Activated naive CD4-positive, alpha-beta T cell treated with anti-CD3 and anti-CD28 coated beads, Interleukin-2, amount 50 U/mL, for 72 hours (primary cell): ENCODE measurements at regions not wholly inside any gene's neighbourhood (a gene's known extent, or its start where the extent isn't known, plus 50 kb on each side); places are given as distances from the start of the nearest gene placed in this dataset.
"Not testable (repeated sequence)": the region's sequence is repeated elsewhere in the genome, so short reads cannot be mapped to it uniquely, and the experiment has no call there.

ENCODE experiments used
- ATAC-seq, 2 donors: fragments of 150-1000 bp; cut with Tn5 transposase; 2 replicates each; pipeline ENCODE4 v1.10.0; 2021; ENCODE audit warnings: mild to moderate bottlenecking in 2 of 2, moderate library complexity in 2 of 2
- DNase-seq, 2 donors: peaks; one replicate each; pipeline ENCODE4 v3.0.0; 2021 to 2022; ENCODE audit warnings: low spot score in 2 of 2
- H3K27ac Mint-ChIP-seq, 2 donors: one replicate each; pipeline ENCODE4 v1.8.0; 2022; ENCODE audit warnings: mild to moderate bottlenecking in 2 of 2, mixed read lengths in 2 of 2
- H3K36me3 Mint-ChIP-seq, 2 donors: one replicate each; pipeline ENCODE4 v1.8.0; 2022; ENCODE audit warnings: mixed read lengths in 2 of 2
- H3K9me3 Mint-ChIP-seq, 2 donors: one replicate each; pipeline ENCODE4 v1.8.0; 2022; ENCODE audit warnings: mixed read lengths in 2 of 2

DNA sequence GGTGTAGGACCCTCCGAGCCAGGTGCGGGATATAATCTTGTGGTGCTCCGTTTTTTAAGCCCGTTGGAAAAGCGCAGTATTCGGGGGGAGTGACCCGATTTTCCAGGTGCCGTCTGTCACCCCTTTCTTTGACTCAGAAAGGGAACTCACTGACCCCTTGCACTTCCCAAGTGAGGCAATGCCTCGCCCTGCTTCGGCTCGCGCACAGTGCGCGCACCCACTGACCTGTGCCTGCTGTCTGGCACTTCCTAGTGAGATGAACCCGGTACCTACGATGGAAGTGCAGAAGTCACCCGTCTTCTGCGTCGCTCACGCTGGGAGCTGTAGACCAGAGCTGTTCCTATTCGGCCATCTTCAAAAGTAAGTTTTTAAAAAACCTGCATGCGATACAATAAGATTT, 362.1 kb downstream of the HS3ST1 start:
- H3K36me3 Mint-ChIP-seq, ATAC-seq, DNase-seq, H3K27ac Mint-ChIP-seq, H3K9me3 Mint-ChIP-seq: not testable (repeated sequence)

GRCh38 chr4:11060637-11061036, 368.1 kb downstream of the HS3ST1 start:
- ATAC-seq, DNase-seq, H3K36me3 Mint-ChIP-seq, H3K27ac Mint-ChIP-seq: not testable (repeated sequence)
- H3K9me3 Mint-ChIP-seq: peaks cover 11 to 13% of the 10 kb centered on the region in 2 donors

DNA sequence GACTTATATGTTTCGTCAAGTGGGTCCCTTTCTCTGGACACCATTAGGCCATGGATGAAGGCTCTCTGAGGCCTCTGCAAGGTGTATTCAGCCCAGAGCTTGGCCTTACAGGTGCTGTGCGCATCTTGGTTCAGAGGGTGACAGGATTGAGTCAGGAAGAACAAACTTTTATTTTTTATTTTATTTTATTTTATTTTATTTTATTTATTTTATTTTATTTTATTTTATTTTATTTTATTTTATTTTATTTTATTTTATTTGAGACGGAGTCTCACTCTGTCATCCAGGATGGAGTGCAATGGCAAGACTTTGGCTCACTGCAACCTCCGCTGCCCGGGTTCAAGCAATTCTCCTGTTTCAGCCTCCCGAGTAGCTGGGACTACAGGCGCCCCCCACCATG, 370.4 kb upstream of the CLNK start:
- not testable (repeated sequence) for DNase-seq, H3K27ac Mint-ChIP-seq, ATAC-seq, H3K36me3 Mint-ChIP-seq
- H3K9me3 Mint-ChIP-seq: peaks cover 11 to 13% of the 10 kb centered on the region in 2 donors

DNA sequence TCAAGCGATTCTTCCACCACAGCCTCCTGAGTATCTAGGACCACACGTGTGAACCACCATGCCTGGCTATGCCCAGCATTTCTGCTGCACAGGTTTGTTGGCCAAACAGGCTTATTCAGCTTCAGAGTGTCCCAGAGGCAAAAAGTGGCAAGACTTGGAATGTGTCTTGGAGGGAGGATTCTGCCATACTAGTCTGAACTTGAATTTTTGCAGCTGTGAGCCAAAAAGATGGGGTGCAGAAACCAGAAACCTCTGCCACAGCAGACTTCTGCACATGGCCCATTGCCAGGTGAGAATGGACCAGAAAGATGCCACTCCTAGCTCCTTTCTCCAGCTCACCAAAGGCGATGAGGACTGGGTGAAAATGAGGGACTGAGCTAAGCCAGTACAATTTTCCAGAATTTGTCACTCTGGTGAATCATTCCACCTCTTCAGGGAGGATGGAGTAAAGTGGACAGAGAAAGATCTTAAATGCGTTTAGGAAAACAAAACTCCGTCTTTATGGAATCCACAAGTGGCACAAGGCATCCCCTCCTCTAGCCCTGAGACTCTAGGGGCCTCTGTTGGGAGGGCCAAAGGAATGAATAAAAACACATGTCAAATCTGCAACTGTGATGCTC, 369.1 kb upstream of the CLNK start:
- Mint-ChIP-seq H3K36me3 (no peaks in the 10 kb centered on the region), H3K9me3 (peaks cover under 1 to 3% of the 10 kb centered on the region in 2 donors), H3K27ac (no peak overlapping the region)
- DNase-seq: no peak
- no peak for ATAC-seq

- H3K9me3 Mint-ChIP-seq: peaks cover 5% of the 10 kb centered on the region in 2 donors
- ATAC-seq (no peak), DNase-seq (no peak)
- peaks cover 0 to 6% of the 10 kb centered on the region in 2 donors for H3K36me3 Mint-ChIP-seq
- H3K27ac Mint-ChIP-seq: no peak overlapping the region
These were observed 366.6 kb upstream of the CLNK start for GRCh38 chr4:11051181-11051580.

GRCh38 chr4:11050766-11051165, 366.2 kb upstream of the CLNK start:
- ATAC-seq (no peak), DNase-seq (no peak)
- Mint-ChIP-seq H3K27ac (no peak overlapping the region), H3K9me3 (peaks cover 9% of the 10 kb centered on the region in 2 donors), H3K36me3 (peaks cover 0 to 6% of the 10 kb centered on the region in 2 donors)

- peaks cover 11 to 15% of the 10 kb centered on the region in 2 donors for H3K9me3 Mint-ChIP-seq
- ATAC-seq (no peak), DNase-seq (no peak)
These were observed 364.4 kb upstream of the CLNK start for GRCh38 chr4:11049001-11049400.

GRCh38 chr4:11042760-11043159, 358.2 kb upstream of the CLNK start:
- no peak overlapping the region for H3K27ac Mint-ChIP-seq

More at GRCh38 chr4:11049001-11049400, 364.4 kb upstream of the CLNK start:
- peaks cover 5 to 6% of the 10 kb centered on the region in 2 donors for H3K36me3 Mint-ChIP-seq
- H3K27ac Mint-ChIP-seq: no peak overlapping the region

GRCh38 chr4:11039634-11040131, 355.1 kb upstream of the CLNK start:
- DNase-seq (no peak), ATAC-seq (no peak)
- H3K36me3 Mint-ChIP-seq: no peaks in the 10 kb centered on the region
- no peak overlapping the region for H3K27ac Mint-ChIP-seq
- H3K9me3 Mint-ChIP-seq: no peaks in the 10 kb centered on the region

More at GRCh38 chr4:11042760-11043159, 358.2 kb upstream of the CLNK start:
- DNase-seq (no peak), ATAC-seq (no peak)
- Mint-ChIP-seq H3K36me3 (peaks cover 5 to 6% of the 10 kb centered on the region in 2 donors), H3K9me3 (peaks cover 11 to 15% of the 10 kb centered on the region in 2 donors)

- no peaks in the 10 kb centered on the region for H3K36me3 Mint-ChIP-seq
- H3K9me3 Mint-ChIP-seq: no peaks in the 10 kb centered on the region
- ATAC-seq (no peak), DNase-seq (no peak)
- no peak overlapping the region for H3K27ac Mint-ChIP-seq
These were observed 354.4 kb upstream of the CLNK start for GRCh38 chr4:11038926-11039325.

- Mint-ChIP-seq H3K9me3 (no peaks in the 10 kb centered on the region), H3K27ac (no peak overlapping the region), H3K36me3 (no peaks in the 10 kb centered on the region)
- DNase-seq: no peak
- no peak for ATAC-seq
These were observed 353.1 kb upstream of the CLNK start for GRCh38 chr4:11037637-11038036.

GRCh38 chr4:11028334-11028733, 343.8 kb upstream of the CLNK start:
- ATAC-seq (no peak), DNase-seq (no peak)
- Mint-ChIP-seq H3K36me3 (no peaks in the 10 kb centered on the region), H3K27ac (no peak overlapping the region), H3K9me3 (peaks cover 5% of the 10 kb centered on the region in 2 donors)

DNA sequence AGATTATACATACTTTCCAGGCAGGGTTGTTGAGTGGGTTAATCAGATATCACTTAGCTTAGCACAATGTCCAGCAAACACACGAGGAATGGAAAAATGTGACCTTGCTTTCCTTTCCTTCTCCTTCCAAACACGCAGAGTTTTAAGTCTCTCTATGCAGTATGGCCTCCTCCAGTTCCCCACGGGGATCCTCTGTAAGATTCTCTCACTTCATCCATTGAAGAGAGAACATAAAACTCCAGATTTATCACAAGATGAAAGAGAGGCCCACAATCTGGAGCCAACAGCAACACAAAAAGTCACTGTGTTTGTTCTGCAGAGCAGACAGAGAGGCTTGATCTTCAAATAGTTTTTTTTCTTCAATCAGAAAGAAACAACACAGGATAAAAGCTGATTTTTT, 336.8 kb upstream of the CLNK start:
- ATAC-seq (no peak), DNase-seq (no peak)
- Mint-ChIP-seq H3K27ac (no peak overlapping the region), H3K9me3 (no peaks in the 10 kb centered on the region), H3K36me3 (no peaks in the 10 kb centered on the region)

DNA sequence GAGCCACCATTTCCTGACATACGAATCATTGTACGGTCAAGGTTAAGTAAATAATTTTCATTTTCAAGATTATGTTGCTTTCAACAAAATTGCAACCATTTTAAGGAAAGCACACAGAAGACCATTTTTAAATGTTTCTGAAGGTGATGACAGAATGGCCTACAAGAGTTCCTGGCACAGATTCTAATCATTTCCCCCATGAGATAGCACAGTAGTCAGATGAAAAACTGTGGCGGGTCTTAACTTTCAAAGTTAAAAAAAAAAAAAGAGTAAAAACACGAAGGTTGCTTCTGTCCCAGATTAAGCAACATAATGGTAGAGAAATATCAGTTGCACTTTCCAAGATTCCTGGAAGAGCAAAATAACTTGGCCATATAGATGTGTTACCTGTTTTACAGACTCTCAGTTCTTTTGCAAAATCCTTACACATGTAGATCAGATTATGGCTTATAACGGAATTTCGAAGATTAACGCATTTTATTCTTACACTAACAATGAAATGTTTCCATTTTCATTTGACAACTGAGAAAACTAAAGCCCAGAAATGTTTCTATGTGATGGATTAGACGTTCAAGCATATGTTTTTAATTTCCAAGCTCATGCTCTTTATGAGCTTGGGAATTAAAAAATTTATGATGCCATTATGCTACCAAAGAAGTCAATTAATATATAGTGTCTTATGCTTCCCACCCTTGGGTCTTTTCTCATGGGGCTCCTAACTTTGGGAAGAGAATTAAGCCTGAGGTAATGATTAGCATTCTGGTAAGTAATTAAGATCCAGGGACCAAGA, 335.1 kb upstream of the CLNK start:
- H3K9me3 Mint-ChIP-seq: no peaks in the 10 kb centered on the region
- H3K36me3 Mint-ChIP-seq: no peaks in the 10 kb centered on the region
- DNase-seq (no peak), ATAC-seq (no peak)
- no peak overlapping the region for H3K27ac Mint-ChIP-seq

DNA sequence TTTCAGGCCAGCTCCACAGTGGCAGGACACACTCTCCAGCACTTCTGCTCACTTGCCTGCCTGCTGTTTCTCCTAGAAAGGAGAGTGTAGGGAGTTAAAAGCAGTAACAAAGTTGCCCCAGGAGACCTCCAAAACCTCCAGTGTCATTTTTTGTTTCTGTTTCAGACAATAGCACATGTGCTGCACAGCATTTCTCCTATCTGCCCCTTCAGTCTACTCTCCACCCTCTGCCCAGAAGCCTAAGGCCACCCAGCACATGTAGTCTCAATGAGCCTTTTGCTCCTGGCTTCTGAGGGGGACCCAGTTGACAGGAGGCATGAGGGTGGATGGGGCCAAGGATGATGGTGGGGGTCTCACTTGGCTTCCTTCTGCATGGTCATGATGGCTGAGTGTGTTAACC, 329.6 kb upstream of the CLNK start:
- Mint-ChIP-seq H3K36me3 (no peaks in the 10 kb centered on the region), H3K27ac (no peak overlapping the region), H3K9me3 (peaks cover 0 to 3% of the 10 kb centered on the region in 2 donors)
- no peak for ATAC-seq
- no peak for DNase-seq

DNA sequence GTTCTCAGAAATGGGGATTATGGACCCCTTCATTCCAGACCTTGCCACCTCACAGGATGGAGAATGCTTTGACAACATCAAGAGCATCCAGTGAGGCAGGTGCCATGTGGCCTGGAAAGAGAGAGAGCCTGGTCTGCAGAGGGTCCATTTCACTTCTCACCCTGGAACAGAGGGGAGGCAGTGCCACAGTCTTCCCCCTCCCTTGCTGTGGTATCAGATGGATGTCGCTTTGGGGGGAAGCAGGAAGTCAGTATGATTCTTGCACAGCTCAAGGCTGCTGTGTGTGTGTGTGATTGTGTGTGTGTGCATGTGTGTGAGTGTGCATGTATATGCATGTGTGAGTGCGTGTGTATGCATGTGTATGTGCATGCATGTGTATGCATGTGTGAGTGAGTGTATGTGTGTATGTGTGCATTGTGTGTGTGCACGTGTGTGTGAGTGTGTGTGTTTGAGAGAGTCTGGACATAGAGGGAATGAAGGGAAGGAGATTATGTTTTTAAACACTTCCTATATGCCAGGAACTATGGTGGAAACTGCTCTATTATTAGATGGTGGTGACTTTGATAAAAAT, 328.6 kb upstream of the CLNK start:
- DNase-seq (no peak), ATAC-seq (no peak)
- Mint-ChIP-seq H3K9me3 (peaks cover 1 to 4% of the 10 kb centered on the region in 2 donors), H3K27ac (no peak overlapping the region), H3K36me3 (no peaks in the 10 kb centered on the region)

DNA sequence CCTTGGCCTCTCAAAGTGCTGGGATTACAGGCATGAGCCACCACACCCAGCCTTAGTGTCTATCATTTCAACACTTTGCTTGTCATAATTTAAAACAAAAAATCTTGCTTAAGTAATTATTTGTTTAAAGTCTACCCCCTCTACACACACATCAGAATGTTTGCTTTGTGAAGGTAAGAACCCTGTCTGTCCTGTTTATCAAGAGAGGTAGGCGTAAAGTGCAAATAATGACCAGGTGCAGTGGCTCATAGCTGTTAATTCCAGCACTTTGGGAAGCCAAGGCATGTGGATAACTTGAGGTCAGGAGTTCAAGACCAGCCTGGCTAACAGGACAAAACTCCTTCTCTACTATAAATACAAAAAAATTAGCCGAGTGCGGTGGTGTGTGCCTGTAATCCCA, 326.7 kb upstream of the CLNK start:
- H3K9me3 Mint-ChIP-seq: peaks cover 8 to 13% of the 10 kb centered on the region in 2 donors
- no peak for ATAC-seq

More for the DNA sequence above, 326.7 kb upstream of the CLNK start:
- Mint-ChIP-seq H3K36me3 (no peaks in the 10 kb centered on the region), H3K27ac (no peak overlapping the region)
- DNase-seq: no peak
